HG03521 (cell line): ENCODE measurements at regions not wholly inside any gene's neighbourhood (a gene's known extent, or its start where the extent isn't known, plus 50 kb on each side); places are given as distances from the start of the nearest gene placed in this dataset.
"Not testable (repeated sequence)": the region's sequence is repeated elsewhere in the genome, so short reads cannot be mapped to it uniquely, and the experiment has no call there.

Experiments
- ATAC-seq: cut with Tn5 transposase; IDR thresholded peaks from one replicate; pipeline ENCODE4 v1.9.1; 2021; ENCODE audit warnings: mild to moderate bottlenecking, moderate library complexity; ENCODE audit not compliant: unreplicated experiment

GRCh38 chr4:82099928-82100579, 273.7 kb downstream of the HNRNPD start:
- ATAC-seq: no peak

GRCh38 chr4:82097504-82097903, 276.3 kb downstream of the HNRNPD start:
- ATAC-seq: no peak

DNA sequence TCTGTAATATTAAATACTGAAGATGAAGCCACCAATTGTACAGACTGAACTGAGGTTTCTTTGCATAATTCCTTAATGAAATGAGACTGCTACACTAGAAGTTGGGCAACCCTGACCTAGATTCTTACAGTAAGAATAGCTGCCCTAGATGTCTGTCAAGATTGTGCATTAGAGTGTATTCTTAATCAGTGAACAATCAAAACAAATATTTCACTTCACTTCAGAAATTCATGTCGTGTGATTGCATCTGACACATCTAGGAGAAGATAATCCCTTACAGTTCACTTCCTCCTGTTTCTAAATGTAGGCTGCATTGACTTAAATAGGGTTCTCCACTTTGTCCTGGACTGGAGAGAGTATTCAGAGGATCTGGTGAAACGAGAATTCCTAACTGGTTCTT, 283.1 kb downstream of the HNRNPD start:
- ATAC-seq: no peak

DNA sequence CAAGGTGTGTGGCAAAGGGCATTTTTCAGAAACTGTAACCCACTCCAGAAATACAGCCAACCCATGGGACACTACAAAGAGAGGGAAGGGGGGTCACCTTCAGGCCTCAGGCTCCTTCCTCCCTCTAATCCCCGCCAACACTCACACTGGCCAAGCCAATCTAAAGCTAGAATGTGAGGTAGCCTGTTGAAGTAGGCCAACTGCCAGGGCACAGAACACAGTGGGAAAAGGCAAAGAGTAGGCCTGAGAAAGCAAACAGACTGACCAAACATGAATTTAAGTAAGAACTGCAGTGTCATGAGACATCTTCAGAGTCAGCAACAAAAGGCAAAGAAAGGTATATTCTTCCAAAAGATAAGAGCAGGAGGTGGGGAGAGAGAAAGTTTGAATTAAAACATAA, 289.0 kb downstream of the HNRNPD start:
- no peak for ATAC-seq

DNA sequence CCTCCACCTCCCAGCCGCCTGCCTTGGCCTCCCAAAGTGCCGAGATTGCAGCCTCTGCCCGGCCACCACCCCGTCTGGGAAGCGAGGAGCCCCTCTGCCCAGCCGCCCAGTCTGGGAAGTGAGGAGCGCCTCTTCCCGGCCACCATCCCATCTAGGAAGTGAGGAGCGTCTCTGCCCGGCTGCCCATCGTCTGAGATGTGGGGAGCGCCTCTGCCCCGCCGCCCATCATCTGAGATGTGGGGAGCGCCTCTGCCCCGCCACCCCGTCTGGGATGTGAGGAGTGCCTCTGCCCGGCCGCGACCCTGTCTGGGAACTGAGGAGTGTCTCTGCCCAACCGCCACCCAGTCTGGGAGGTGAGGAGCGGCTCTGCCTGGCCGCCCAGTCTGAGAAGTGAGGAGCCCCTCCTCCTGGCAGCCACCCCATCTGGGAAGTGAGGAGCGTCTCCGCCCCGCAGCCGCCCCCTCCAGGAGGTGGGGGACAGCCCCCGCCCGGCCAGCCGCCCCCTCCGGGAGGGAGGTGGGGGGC, 296.3 kb downstream of the HNRNPD start:
- not testable (repeated sequence) for ATAC-seq

GRCh38 chr4:82076809-82077208, 297.0 kb downstream of the HNRNPD start:
- ATAC-seq: no peak

- no peak for ATAC-seq
Measured at GRCh38 chr4:82076359-82076758, 297.4 kb downstream of the HNRNPD start.

DNA sequence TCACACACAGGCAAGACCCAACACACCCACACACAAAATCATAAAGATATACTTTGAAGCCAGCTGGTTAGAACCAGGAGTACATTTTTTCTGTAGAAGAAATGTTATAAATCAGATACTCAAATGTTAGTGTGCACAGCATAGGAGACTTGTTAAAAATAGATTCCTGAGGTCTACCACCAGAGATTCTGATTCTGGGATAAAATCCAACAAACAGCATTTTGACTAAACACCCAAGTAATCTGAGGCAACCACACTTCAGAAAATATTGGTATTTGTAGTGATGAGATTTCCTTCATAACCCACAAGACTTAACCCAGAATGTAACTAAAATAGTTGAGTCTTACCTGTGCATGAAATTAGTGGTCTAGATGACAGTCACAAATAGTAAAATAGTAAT, 301.8 kb downstream of the HNRNPD start:
- no peak for ATAC-seq

DNA sequence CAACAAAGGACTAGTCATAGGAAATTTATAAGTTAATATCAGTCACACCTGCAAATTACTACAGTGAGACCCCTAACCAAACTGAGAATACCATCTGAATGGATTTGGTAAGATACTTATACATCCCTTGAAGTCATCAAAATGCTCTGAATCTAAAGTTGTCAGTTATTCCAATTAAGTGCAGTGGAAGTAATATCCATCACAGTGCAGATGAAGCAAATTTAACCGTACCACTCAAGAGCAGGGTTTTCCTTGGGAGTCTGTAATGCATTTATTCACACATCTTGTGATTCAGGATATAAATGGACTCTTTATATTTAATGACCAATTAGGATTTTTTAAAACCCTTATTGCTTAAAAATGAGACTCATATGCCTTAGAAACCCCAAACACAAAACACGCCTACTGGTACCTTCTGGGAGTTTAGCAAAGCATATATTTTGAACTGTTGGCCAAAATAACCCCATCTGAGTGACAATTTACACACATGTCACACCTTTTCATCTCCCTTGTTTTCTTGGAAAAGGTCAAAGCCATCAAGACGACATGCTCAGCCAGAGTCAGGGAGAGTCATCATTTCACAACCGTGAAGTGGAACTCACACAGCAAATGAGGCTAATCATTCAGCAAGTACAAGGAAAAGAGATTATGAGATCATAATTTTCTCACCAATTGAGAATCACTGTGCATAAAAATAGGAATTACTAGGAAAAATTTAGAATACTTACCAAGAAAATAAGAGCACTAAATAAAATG, 303.7 kb downstream of the HNRNPD start:
- ATAC-seq: no peak

GRCh38 chr4:82063017-82063416, 310.8 kb downstream of the HNRNPD start:
- ATAC-seq: no peak

GRCh38 chr4:82057990-82058544, 315.7 kb downstream of the HNRNPD start:
- no peak for ATAC-seq

GRCh38 chr4:82055156-82055555, 318.6 kb downstream of the HNRNPD start:
- no peak for ATAC-seq

GRCh38 chr4:82053396-82053795, 320.4 kb downstream of the HNRNPD start:
- no peak for ATAC-seq

DNA sequence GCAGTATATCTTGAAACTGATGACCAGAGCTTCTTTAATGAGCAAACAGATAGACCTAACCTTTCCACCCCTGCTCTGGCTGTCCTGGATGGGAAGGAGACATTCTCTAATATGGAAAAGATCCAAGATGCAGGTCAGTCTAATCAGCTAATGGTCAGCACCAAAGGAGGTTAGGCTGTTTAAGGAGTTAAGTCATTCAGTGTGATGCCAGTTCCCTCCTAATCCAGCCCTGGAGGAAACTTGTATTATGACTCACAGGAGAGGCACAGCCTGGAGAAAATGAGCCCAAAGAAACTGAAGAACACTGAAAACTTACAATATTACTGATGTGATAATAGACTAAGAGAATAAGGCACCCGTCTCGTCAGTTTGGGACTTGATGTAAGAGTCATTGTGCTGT, 323.0 kb downstream of the HNRNPD start:
- ATAC-seq: no peak

GRCh38 chr4:82049294-82049693, 324.5 kb downstream of the HNRNPD start:
- ATAC-seq: no peak

GRCh38 chr4:82047731-82048130, 326.1 kb downstream of the HNRNPD start:
- ATAC-seq: no peak

GRCh38 chr4:82046796-82047195, 327.0 kb downstream of the HNRNPD start:
- no peak for ATAC-seq

GRCh38 chr4:82045267-82045666, 328.5 kb downstream of the HNRNPD start:
- ATAC-seq: no peak

DNA sequence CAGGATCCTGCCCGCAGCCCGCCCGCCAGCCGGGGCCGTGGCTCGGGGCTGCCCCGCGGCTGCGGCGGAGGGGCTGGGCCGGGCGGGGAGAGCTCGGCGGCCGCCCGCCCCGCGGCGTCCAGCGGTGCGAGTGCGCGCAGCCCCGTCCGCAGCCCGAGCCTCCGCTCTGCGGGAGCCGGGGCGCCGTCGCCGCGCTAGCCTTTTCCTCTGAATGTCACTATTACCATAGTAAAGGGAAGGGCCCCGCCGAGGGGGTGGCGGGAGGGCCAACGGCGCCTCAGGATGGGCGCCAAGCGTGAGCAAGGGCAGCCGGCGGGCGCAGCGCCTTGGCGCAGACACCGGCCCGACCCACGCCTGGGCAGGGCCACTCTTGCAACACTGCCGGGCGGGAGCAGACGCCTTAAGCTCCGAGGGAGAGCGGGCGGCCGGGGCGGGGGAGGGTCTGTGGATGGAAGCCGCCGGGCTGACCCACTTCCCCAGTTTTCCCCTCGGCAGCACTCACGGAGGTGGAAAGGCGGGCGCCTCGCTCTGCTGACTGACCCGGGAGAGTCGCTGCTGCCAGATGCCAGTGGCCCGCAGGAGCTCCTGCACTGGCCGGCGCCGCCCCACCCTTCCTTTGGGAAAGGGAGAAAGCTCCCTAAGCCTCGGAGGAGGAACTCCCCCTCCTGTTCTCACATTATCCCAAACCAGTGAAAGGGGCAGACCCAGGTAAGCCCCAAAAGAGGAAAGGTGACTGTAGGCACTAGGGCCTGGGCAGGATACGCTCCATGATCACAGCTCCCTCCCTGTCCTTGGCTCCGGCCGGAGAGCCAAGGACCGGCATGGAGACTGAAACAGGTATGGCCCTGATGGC, 329.4 kb downstream of the HNRNPD start:
- no peak for ATAC-seq

DNA sequence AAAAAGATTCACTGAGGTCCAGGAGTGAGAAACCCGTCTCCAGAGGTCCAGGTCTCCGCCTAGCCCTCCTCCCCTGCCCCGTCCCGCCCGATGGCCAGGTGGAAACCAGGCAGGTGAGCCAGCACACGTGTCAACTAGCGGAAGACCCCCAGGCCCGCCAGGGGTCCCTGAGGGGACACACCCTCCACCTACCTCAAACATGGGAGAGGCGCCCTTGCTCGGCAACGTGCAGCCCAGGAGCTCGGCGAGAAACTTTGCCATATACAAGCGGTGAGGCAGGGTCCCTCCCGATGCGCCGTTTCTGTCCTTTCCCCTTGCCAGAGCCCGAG, 330.0 kb downstream of the HNRNPD start:
- no peak for ATAC-seq

DNA sequence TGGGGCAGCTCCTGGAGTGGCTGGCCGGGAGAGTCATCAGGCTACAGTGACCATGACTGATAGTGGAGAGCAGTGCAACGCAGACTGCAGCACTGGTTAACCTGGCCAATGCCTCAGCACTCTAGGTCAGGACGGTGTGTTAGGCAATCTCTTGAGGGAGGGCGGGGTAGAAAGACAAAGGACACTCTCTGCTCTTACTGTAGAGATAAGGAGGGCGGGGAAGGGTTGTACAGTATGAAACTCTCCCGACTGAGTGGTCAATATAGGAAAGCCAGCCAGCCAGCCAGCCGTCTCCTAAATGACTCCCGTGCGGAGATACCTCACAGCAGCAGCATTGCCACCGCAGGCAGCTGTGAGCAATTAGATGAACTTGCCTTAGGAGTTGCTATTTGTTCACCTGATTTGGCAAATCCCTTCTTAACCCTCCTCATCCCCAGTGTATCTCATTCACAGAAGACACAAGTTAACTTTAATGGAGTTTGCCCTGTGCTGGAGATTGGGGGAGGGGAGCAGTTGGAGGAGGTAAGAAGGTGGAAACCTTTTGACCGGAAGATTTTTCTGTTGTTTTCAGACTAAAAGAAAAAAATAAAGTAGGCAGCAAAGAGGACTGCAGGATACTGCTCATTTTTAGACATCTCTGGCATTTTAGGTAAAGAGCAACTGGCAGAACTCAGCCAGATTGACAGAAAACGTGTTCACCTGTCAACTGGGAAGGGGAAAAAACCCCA, 330.5 kb downstream of the HNRNPD start:
- no peak for ATAC-seq
